ENCODE measurements at regions not wholly inside any gene's neighbourhood (a gene's known extent, or its start where the extent isn't known, plus 50 kb on each side); places are given as distances from the start of the nearest gene placed in this dataset.

GRCh38 chr11:105401269-105401809 lies 208.5 kb upstream of the GRIA4 start:
- Mint-ChIP-seq H3K36me3 (no peaks in the 10 kb centered on the region), H3K9me3 (peaks cover 0 to 2% (median 0%) of the 10 kb centered on the region in 5 donors), H3K4me1 (no peaks in the 10 kb centered on the region), H3K27me3 (peaks cover 0 to 12% of the 10 kb centered on the region in 2 donors), H3K4me3 (no peak overlapping the region), H3K27ac (no peak overlapping the region)
- H3K36me3 ChIP-seq (ENCODE audit: insufficient read depth, low read length): no peaks in the 10 kb centered on the region
- DNase-seq: no peak
- no peak overlapping the region for H3K27ac ChIP-seq (ENCODE audit: low read depth, low read length)
- ChIA-PET CTCF (no interaction called here), POLR2A (no interaction called here)
- H3K4me1 ChIP-seq (ENCODE audit: insufficient read depth, low read length): no peaks in the 10 kb centered on the region
- no peaks in the 10 kb centered on the region for H3K9me3 ChIP-seq (ENCODE audit: low read length)
- H3K4me3 ChIP-seq (ENCODE audit: low read length): no peak overlapping the region
- no peaks in the 10 kb centered on the region for H3K27me3 ChIP-seq (ENCODE audit: insufficient read depth, low read length, poor library complexity, severe bottlenecking)

GRCh38 chr11:105399511-105399910 lies 210.4 kb upstream of the GRIA4 start:
- Mint-ChIP-seq H3K27me3 (peaks cover 0 to 9% of the 10 kb centered on the region in 2 donors), H3K4me1 (no peaks in the 10 kb centered on the region), H3K36me3 (no peaks in the 10 kb centered on the region), H3K9me3 (peaks cover 0 to 2% (median 0%) of the 10 kb centered on the region in 5 donors), H3K4me3 (no peak overlapping the region), H3K27ac (no peak overlapping the region)
- ChIA-PET CTCF (no interaction called here), POLR2A (no interaction called here)
- H3K36me3 ChIP-seq (ENCODE audit: insufficient read depth, low read length): no peaks in the 10 kb centered on the region
- no peak overlapping the region for H3K4me3 ChIP-seq (ENCODE audit: low read length)
- no peak overlapping the region for H3K27ac ChIP-seq (ENCODE audit: low read depth, low read length)
- no peak for DNase-seq
- H3K4me1 ChIP-seq (ENCODE audit: insufficient read depth, low read length): no peaks in the 10 kb centered on the region
- no peaks in the 10 kb centered on the region for H3K9me3 ChIP-seq (ENCODE audit: low read length)
- no peaks in the 10 kb centered on the region for H3K27me3 ChIP-seq (ENCODE audit: insufficient read depth, low read length, poor library complexity, severe bottlenecking)

GRCh38 chr11:105398636-105399035 lies 211.2 kb upstream of the GRIA4 start:
- H3K27me3 Mint-ChIP-seq: peaks cover 0 to 9% of the 10 kb centered on the region in 2 donors
- ChIA-PET POLR2A (no interaction called here), CTCF (no interaction called here)
- H3K9me3 ChIP-seq (ENCODE audit: low read length): no peaks in the 10 kb centered on the region
- no peak for DNase-seq
- no peak overlapping the region for H3K27ac ChIP-seq (ENCODE audit: low read depth, low read length)
- no peaks in the 10 kb centered on the region for H3K4me1 Mint-ChIP-seq
- peaks cover 0 to 2% (median 0%) of the 10 kb centered on the region in 5 donors for H3K9me3 Mint-ChIP-seq
- H3K27ac Mint-ChIP-seq: no peak overlapping the region
- no peaks in the 10 kb centered on the region for H3K36me3 ChIP-seq (ENCODE audit: insufficient read depth, low read length)
- H3K4me3 Mint-ChIP-seq: no peak overlapping the region
- H3K27me3 ChIP-seq (ENCODE audit: insufficient read depth, low read length, poor library complexity, severe bottlenecking): no peaks in the 10 kb centered on the region
- H3K36me3 Mint-ChIP-seq: no peaks in the 10 kb centered on the region
- no peaks in the 10 kb centered on the region for H3K4me1 ChIP-seq (ENCODE audit: insufficient read depth, low read length)
- no peak overlapping the region for H3K4me3 ChIP-seq (ENCODE audit: low read length)

- Mint-ChIP-seq H3K27ac (no peak overlapping the region), H3K4me3 (no peak overlapping the region), H3K9me3 (peaks cover 0 to 2% (median 0%) of the 10 kb centered on the region in 5 donors), H3K4me1 (no peaks in the 10 kb centered on the region), H3K27me3 (no peaks in the 10 kb centered on the region), H3K36me3 (no peaks in the 10 kb centered on the region)
- no peak for DNase-seq
- ChIA-PET CTCF (no interaction called here), POLR2A (no interaction called here)
- Histone ChIP-seq H3K36me3 (ENCODE audit: insufficient read depth, low read length) (no peaks in the 10 kb centered on the region), H3K27ac (ENCODE audit: low read depth, low read length) (no peak overlapping the region), H3K9me3 (ENCODE audit: low read length) (no peaks in the 10 kb centered on the region), H3K4me3 (ENCODE audit: low read length) (no peak overlapping the region), H3K4me1 (ENCODE audit: insufficient read depth, low read length) (no peaks in the 10 kb centered on the region), H3K27me3 (ENCODE audit: insufficient read depth, low read length, poor library complexity, severe bottlenecking) (no peaks in the 10 kb centered on the region)
Measured at GRCh38 chr11:105393326-105393725, 216.5 kb upstream of the GRIA4 start.

- no peaks in the 10 kb centered on the region for H3K27me3 ChIP-seq (ENCODE audit: insufficient read depth, low read length, poor library complexity, severe bottlenecking)
- no peaks in the 10 kb centered on the region for H3K4me1 Mint-ChIP-seq
- no peaks in the 10 kb centered on the region for H3K36me3 Mint-ChIP-seq
- no peak for DNase-seq
- ChIA-PET CTCF (no interaction called here), POLR2A (no interaction called here)
- no peaks in the 10 kb centered on the region for H3K9me3 ChIP-seq (ENCODE audit: low read length)
- no peak overlapping the region for H3K27ac ChIP-seq (ENCODE audit: low read depth, low read length)
- no peaks in the 10 kb centered on the region for H3K9me3 Mint-ChIP-seq
- no peak overlapping the region for H3K27ac Mint-ChIP-seq
- H3K4me1 ChIP-seq (ENCODE audit: insufficient read depth, low read length): no peaks in the 10 kb centered on the region
- H3K27me3 Mint-ChIP-seq: no peaks in the 10 kb centered on the region
- H3K4me3 Mint-ChIP-seq: no peak overlapping the region
- no peaks in the 10 kb centered on the region for H3K36me3 ChIP-seq (ENCODE audit: insufficient read depth, low read length)
- H3K4me3 ChIP-seq (ENCODE audit: low read length): no peak overlapping the region
Measured at GRCh38 chr11:105392556-105392955, 217.3 kb upstream of the GRIA4 start.

GRCh38 chr11:105389952-105390351 lies 219.9 kb upstream of the GRIA4 start:
- Mint-ChIP-seq H3K36me3 (no peaks in the 10 kb centered on the region), H3K27me3 (no peaks in the 10 kb centered on the region), H3K27ac (no peak overlapping the region), H3K4me3 (no peak overlapping the region), H3K9me3 (no peaks in the 10 kb centered on the region), H3K4me1 (no peaks in the 10 kb centered on the region)
- POLR2A ChIA-PET: no interaction called here
- Histone ChIP-seq H3K36me3 (ENCODE audit: insufficient read depth, low read length) (no peaks in the 10 kb centered on the region), H3K4me1 (ENCODE audit: insufficient read depth, low read length) (no peaks in the 10 kb centered on the region), H3K4me3 (ENCODE audit: low read length) (no peak overlapping the region), H3K27ac (ENCODE audit: low read depth, low read length) (no peak overlapping the region), H3K27me3 (ENCODE audit: insufficient read depth, low read length, poor library complexity, severe bottlenecking) (no peaks in the 10 kb centered on the region), H3K9me3 (ENCODE audit: low read length) (no peaks in the 10 kb centered on the region)
- no peak for DNase-seq
- CTCF ChIA-PET: no interaction called here

GRCh38 chr11:105388006-105388405 lies 221.9 kb upstream of the GRIA4 start:
- Histone ChIP-seq H3K36me3 (ENCODE audit: insufficient read depth, low read length) (no peaks in the 10 kb centered on the region), H3K4me3 (ENCODE audit: low read length) (no peak overlapping the region), H3K4me1 (ENCODE audit: insufficient read depth, low read length) (no peaks in the 10 kb centered on the region), H3K27ac (ENCODE audit: low read depth, low read length) (no peak overlapping the region), H3K9me3 (ENCODE audit: low read length) (no peaks in the 10 kb centered on the region), H3K27me3 (ENCODE audit: insufficient read depth, low read length, poor library complexity, severe bottlenecking) (no peaks in the 10 kb centered on the region)
- H3K27me3 Mint-ChIP-seq: peaks cover 0 to 1% of the 10 kb centered on the region in 2 donors
- DNase-seq: no peak
- no peak overlapping the region for H3K4me3 Mint-ChIP-seq
- no peaks in the 10 kb centered on the region for H3K36me3 Mint-ChIP-seq
- no peaks in the 10 kb centered on the region for H3K4me1 Mint-ChIP-seq
- no peak overlapping the region for H3K27ac Mint-ChIP-seq
- ChIA-PET POLR2A (no interaction called here), CTCF (no interaction called here)
- H3K9me3 Mint-ChIP-seq: no peaks in the 10 kb centered on the region

- H3K27ac ChIP-seq (ENCODE audit: low read depth, low read length): no peak overlapping the region
- H3K36me3 ChIP-seq (ENCODE audit: insufficient read depth, low read length): no peaks in the 10 kb centered on the region
- no peaks in the 10 kb centered on the region for H3K4me1 Mint-ChIP-seq
- H3K27me3 Mint-ChIP-seq: peaks cover 0 to 3% of the 10 kb centered on the region in 2 donors
- H3K4me1 ChIP-seq (ENCODE audit: insufficient read depth, low read length): no peaks in the 10 kb centered on the region
- no peak for DNase-seq
- no peaks in the 10 kb centered on the region for H3K9me3 Mint-ChIP-seq
- H3K4me3 ChIP-seq (ENCODE audit: low read length): no peak overlapping the region
- H3K4me3 Mint-ChIP-seq: no peak overlapping the region
- no peaks in the 10 kb centered on the region for H3K27me3 ChIP-seq (ENCODE audit: insufficient read depth, low read length, poor library complexity, severe bottlenecking)
- CTCF ChIA-PET: no interaction called here
- no peaks in the 10 kb centered on the region for H3K9me3 ChIP-seq (ENCODE audit: low read length)
- POLR2A ChIA-PET: no interaction called here
- no peaks in the 10 kb centered on the region for H3K36me3 Mint-ChIP-seq
- no peak overlapping the region for H3K27ac Mint-ChIP-seq
Measured at GRCh38 chr11:105381941-105382340, 227.9 kb upstream of the GRIA4 start.

GRCh38 chr11:105377870-105378269 lies 232.0 kb upstream of the GRIA4 start:
- ChIA-PET CTCF (no interaction called here), POLR2A (no interaction called here)
- H3K27ac ChIP-seq (ENCODE audit: low read depth, low read length): no peak overlapping the region
- H3K27me3 ChIP-seq (ENCODE audit: insufficient read depth, low read length, poor library complexity, severe bottlenecking): no peaks in the 10 kb centered on the region
- Mint-ChIP-seq H3K27ac (no peak overlapping the region), H3K27me3 (peaks cover 1 to 4% of the 10 kb centered on the region in 2 donors), H3K4me3 (no peak overlapping the region), H3K9me3 (peaks cover 0 to 8% (median 5%) of the 10 kb centered on the region in 5 donors), H3K36me3 (peaks cover 0 to 4% (median 0%) of the 10 kb centered on the region in 3 donors), H3K4me1 (no peaks in the 10 kb centered on the region)
- DNase-seq: no peak
- H3K4me1 ChIP-seq (ENCODE audit: insufficient read depth, low read length): no peaks in the 10 kb centered on the region
- H3K36me3 ChIP-seq (ENCODE audit: insufficient read depth, low read length): no peaks in the 10 kb centered on the region
- H3K9me3 ChIP-seq (ENCODE audit: low read length): no peaks in the 10 kb centered on the region
- no peak overlapping the region for H3K4me3 ChIP-seq (ENCODE audit: low read length)

Measured in CD8-positive, alpha-beta memory T cell (primary cell).